Jurkat, Clone E6-1 (cell line): ENCODE measurements at regions not wholly inside any gene's neighbourhood (a gene's known extent, or its start where the extent isn't known, plus 50 kb on each side); places are given as distances from the start of the nearest gene placed in this dataset.

Experiments used
- DNase-seq: peaks from one replicate; pipeline ENCODE4 v3.0.0-alpha.2; 2011; ENCODE audit warnings: low read depth, low spot score
- H3K4me3 ChIP-seq: 2 replicates; pipeline ENCODE4 v1.5.1; 2011; ENCODE audit warnings: mild to moderate bottlenecking, low read length, control low read depth, moderate library complexity

DNA sequence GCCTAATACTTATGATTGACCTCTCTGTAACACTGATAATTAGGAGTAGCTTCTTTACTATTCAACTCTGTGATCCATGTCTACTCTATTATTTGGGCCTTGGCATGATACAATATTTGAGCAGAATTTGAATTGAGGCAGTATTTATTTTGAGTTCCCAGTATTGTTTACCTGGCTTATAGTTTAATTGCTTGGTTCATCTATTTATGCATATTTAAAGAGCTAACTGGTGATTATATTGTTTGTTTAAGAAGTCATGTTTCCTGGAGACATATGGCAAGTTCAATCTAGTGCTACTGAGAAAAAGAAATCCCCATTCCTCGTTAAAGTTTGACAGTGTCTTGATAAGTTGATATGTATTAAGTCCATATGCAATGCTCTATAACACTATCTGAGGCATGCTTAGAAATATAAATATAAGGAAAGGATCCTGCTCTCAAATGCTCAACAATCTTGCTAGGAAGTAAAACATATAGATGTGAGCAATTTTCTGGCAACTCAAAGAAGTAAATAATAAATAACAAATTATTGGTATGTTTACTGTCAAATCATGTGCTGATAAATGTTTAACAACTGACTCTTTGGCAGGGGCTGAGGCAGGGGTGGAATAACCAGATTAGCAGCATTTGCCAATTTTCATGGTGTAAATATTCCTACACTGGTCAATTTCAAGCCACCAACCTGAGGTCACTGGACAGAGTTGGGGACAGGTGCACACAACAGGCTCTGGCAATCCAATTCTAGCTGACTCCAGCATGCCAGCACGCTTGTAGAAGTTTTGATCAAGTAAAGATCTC is 430.2 kb upstream of the PIK3C3 start:
- H3K4me3 ChIP-seq, result no peak overlapping the region
- no peak for DNase-seq

DNA sequence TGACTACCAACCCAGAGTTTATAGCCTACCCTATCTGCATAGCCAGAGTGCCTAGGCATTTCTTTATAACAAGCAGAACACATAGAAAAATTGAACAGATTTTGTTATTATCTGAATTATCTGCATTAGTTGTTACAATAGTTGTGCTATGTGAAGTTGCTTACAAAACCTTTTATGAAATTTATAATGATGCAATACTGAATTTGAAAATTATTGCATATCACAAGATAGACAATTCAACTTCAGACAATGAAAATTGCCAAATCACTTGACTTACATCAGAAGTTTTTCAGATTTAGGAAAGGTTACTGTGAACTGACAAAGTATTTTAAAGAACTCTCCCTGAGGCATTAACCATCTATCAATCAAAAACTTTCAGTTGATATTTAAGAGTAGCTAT is 437.9 kb upstream of the PIK3C3 start:
- no peak overlapping the region for H3K4me3 ChIP-seq
- DNase-seq, result no peak

DNA sequence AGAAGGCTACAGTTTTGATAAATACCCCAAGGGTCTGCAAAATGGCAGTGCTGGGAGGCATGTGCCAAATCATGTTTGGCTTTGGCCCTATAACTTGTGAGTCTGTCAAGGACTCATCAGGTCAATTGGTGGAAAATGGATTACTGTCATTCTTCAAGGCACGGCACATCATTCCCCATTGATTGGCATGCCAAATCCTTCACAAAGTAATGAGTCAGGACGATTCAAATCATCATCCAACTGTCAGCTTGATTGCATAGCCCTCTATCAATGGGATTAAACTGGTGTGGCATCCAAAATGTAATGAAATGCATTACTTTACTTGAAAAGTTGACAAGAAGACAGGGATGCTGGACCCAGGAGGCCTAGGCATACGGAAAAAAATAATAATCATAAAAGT is 441.6 kb upstream of the PIK3C3 start:
- H3K4me3 ChIP-seq, result no peak overlapping the region
- DNase-seq, result no peak

DNA sequence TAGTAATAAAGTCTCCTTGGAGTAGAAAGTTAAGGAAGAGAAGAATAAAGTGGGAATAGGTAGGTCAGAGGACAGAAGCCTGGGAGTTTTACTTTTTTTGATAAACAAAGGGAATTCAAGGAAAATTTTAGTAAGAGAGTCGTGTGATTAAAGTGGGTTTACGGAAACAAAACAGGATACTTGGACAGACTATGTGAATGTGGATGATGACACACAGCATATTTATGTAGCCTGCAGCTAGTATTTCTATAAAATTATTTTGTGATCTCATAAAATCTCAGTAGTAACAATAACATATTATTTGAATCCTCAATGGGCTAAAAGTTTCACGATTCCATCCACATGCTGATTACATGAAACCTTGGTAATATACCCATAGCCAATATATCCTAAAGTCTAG is 450.7 kb upstream of the PIK3C3 start:
- H3K4me3 ChIP-seq, result no peak overlapping the region
- no peak for DNase-seq

DNA sequence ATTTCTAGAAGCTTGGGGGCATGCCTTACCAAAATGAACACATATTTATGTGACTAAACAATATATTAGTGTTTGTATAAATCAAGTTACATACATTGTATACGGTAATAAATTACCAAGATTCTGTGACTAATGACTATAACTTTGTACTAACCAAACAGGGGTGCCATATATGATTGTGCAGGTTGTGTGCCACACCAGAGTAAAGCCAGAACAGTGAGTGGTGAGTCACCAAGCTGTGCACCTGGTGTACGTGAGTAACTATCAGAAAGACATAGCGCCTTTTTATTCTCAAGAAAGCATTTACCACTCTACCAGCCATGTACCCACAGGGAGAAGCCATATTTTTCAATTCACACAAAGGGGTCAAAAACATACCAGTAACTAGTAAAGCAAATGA is 453.2 kb upstream of the PIK3C3 start:
- no peak for DNase-seq
- H3K4me3 ChIP-seq, result no peak overlapping the region

DNA sequence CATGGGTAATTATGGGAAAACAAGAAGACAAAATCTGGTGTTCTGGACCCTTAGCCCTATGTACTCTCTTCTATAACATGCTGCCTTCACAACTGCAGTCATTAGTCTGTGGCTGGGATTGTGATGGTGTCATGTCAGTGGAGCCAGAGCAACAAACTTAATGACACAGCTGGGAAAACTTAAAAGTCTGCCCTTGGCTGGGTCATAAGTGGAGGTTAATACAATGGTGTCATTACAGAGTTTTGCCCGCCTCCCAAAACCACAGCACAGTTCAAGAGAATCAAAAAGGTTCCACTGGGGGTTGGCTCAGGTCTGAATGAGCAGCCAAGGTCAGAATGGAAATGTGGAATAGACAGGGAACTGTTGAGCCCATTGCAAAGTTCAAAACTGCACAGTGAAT is 455.7 kb upstream of the PIK3C3 start:
- DNase-seq, result no peak
- no peak overlapping the region for H3K4me3 ChIP-seq

DNA sequence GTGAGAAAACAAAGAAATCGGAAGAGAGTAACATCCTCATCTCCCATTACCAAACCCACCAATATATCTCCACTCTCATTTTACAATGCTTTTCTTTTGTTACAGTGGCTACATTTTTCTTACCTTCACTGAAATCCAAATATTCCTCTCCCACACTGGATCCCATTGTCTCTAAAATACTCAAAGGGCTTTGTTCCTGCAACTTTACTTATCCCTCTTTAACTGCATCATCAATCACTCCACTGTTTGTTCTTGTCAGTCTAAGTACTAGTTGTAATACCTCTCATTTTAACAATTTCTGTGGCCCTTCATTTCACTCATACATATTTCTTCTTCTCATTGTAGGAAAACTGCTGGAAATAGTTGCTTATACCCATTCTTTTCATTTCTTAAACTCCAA is 464.2 kb upstream of the PIK3C3 start:
- DNase-seq, result no peak
- H3K4me3 ChIP-seq, result no peak overlapping the region

DNA sequence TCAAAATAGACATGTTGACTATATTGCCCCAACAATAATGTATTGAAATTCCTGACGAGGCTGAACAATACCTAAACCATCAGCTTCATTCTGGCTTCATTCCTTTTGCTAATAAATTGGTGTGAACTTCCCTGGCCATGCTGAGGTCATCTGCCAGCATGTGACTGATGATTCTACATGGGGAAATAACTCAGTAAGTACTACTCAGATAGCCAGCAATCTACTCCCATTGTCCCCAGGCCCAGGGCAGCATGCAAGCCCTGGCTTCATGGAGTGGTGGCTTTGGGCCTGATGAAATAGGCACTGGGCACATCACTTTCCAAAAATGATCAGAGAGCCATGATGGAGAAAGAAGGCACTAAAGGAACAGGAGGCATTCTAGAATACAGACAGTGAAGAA is 468.5 kb upstream of the PIK3C3 start:
- DNase-seq, result no peak
- no peak overlapping the region for H3K4me3 ChIP-seq

DNA sequence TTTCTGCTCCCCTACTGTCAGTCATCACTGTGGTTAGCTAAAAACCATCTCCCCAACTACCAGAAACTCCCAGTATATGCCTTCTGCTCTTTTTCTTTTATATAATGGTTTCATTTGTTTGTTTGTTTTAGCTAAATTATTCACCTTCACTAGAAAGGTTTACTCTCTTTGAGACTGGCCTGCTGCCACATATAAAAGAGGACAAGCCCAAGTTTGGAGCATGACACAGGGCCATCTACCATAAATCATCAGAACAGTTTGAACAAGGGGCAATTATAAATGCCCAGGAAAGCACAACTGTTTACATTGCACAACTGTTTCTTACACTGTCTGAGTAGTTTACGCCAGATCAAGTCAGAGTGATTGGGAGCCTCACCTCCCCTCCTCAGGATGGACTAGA is 471.0 kb upstream of the PIK3C3 start:
- DNase-seq, result no peak
- no peak overlapping the region for H3K4me3 ChIP-seq

DNA sequence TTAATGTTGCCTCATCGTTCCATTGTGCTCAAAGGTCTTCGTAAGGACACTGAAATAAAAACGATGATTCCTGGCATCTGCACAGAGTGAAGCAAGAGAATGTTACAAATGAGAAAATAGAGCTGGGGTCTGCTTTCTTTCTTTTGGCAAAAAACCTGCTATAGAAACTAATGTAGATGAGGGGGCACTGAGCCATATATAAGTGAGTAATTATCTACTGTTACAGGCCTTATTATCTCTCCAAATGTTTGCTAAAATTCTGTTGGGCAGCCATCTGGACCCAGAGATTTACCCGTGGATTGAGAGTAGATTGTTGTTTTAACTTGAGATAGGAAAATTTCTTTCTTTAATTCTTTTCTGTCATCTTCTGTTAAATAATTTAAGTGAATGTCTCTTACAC is 472.5 kb upstream of the PIK3C3 start:
- no peak for DNase-seq

DNA sequence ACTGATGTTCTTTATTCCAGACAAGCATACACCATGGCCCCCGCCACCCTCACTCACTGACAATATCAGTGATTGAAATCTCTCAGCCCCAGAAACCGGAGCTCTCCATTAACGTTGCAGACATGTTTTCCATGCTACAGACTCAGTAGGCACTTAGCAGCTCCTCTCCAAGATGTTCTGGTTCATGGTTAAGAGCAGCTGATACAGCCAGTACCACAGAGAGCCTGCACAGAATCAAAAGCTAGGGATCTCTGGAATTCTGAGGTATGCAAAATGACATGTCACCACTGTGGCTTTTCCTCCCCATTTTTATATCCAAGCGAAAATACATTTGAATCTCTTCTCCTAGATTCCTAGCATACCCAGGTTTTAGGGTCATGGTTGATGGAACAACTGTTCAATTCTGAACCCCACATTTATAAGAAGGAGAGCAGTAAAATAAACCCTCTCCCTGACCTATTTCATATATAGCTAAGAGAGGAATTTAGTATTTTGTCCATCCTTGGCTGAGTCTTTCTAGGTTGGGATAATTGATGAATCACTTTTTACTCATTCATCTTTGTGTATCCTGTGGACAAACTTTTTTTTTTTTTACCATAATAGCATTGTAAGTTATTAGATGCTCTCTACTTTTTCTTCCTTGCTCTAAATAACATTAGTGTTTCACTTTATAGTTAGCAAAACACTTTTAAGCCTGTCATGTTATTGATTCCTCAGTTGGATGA is 488.4 kb upstream of the PIK3C3 start:
- DNase-seq, result no peak
- H3K4me3 ChIP-seq, result no peak overlapping the region

More for the DNA sequence above, 472.5 kb upstream of the PIK3C3 start:
- H3K4me3 ChIP-seq, result no peak overlapping the region

DNA sequence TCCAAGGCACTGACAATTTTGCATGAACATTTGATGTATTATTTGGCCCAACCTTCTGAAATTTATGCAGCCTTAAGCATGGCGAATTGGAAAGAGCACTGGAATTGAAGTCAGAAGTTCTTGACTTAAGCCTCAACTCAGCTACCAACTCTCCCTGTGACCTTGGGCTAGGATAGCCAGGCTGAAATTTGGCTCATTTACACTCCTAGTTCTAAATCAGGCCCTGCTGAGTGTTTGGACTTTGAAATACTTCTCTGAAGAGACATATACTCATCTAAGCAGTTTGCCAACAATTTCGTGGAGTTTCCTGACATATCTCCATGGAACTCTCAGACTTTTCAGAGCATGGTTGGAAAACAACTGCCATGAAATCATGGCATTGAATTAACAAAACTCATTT is 489.6 kb upstream of the PIK3C3 start:
- no peak overlapping the region for H3K4me3 ChIP-seq

DNA sequence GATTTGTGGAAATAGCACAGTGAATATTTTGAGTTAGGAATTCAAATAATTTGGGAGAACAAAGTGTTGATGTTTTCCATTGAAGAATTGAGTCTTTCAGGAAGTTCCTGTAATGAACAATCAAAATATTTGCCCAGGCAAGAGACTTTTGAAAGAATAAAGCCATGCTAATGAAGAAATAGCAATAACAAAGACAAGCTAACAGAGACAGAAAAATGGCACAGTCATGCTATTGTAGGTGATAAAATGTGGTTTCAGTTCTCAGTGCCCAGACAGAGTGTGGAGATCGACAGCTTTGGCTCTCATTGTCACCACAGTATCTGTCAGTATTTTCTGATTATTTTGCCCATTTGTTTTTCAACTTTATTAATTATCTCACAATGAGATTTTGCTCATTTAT is 490.8 kb upstream of the PIK3C3 start:
- no peak for DNase-seq
- no peak overlapping the region for H3K4me3 ChIP-seq

More for the DNA sequence above, 489.6 kb upstream of the PIK3C3 start:
- DNase-seq, result no peak

DNA sequence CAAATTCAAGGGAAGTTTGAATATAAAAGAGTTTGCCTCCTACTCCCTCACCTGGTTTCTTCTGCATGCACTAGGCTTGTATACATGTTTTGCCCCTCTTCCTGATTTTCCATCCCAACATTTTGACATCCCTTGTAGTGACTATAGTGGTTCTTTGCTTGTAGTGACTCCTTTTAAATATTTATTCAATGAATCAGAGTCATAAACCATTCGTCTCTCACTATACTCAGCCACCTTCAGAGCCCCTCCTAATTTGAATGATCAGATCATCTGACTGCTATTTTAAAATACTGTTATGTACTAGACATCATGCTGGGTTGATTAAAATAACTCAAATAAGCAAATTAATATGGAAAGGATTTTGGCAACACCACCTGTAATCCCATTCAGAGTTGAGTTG is 492.1 kb upstream of the PIK3C3 start:
- H3K4me3 ChIP-seq, result no peak overlapping the region
- DNase-seq, result no peak

DNA sequence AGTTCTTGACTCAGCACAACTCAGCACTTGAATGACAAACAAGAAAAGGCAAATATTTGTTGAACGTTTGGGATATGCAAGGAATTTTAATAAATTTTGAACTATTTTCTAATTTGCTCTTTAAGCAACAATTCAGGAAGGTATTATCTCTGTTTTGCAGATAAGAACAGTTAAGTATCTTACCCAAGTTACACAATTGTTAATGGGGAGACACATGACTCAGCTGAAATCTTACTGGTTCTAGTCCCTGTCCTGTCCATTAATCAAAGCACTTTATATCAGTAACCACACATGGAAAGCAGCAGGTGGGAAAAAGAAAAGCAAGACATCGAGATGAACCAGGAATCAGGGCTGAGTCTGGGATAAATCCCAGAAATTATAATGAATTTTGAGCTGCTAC is 493.9 kb upstream of the PIK3C3 start:
- no peak for DNase-seq
- H3K4me3 ChIP-seq, result no peak overlapping the region

DNA sequence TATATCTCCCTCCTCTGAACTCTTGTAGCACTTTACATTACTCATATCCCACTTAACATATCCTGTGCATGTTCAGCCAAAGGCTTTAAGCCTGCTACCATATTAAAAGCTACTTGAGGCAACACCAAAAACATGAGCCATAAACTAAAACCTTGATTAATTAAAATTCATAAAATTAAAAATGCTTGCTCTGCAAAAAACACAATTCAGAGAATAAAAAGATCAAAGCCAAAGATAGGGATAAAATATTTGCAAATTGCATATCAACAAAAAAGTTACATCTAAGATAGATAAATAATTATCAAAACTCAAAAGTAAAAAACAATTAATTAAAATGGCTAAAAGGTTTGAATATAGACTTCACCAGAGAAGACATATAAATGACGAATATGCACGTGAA is 495.4 kb upstream of the PIK3C3 start:
- no peak overlapping the region for H3K4me3 ChIP-seq
- DNase-seq, result no peak

DNA sequence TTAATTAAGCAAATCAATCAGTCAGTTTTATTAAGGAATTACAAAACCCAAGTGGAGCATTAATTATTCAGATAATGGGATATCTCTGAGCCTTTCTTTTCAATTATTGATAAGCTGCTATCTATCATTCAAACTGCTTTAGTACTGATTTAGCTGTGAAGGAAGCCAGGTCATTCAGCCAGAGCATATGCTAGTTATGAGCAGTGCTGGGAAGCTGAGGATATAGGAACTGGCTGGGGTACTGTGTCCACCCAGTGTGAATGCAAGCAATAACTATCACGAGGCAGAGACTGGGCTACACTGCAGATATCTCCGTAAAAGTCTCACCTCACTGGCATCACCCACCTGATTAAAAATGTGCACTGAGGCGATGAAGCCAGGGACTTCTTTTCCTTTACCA is 496.7 kb upstream of the PIK3C3 start:
- no peak for DNase-seq
- H3K4me3 ChIP-seq, result no peak overlapping the region

DNA sequence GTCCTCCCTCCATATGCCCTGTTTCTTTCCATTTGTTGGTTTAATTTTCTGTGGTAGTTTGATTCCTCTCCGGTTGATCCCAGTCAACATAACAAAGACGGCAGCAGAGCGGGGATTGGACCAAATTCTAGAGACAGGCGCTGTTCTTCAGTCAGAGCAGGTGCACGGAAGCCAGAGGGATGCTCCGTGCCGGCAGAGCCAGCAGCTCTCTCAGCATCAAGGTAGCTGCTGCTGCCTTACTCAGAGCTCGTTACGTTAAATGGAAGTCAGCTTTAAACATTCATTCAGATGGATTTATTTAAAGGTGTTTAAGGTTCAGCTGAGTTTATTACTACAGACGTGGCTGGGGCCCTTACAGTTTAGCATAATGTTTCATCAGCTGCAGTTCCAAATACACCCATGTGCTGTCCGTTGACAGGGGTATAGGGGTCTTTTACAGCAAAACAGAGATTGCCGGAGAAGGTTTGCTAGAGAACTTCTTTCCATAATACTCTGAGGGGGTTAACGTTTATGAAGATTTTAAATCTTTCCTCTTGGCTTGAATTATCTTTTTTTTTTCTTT is 497.2 kb upstream of the PIK3C3 start:
- no peak for DNase-seq
- no peak overlapping the region for H3K4me3 ChIP-seq

DNA sequence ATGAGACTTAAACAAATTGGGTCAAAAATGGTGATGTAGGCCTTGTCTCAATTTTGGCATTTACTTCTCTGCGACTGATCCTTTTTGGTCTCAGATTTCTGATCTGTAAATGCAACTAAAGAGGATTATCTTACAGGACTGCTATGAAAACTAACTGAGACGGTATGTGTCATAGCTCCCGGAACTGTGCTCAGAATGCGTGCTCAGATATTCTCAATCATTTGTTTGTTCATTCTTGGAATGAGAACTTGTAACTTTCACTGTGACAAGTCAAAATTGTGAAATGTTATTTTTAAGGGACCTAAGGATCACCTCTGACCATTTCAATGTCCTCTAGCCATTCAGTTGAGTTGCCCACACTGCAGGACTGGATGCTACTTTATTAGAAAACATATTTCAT is 498.2 kb upstream of the PIK3C3 start:
- H3K4me3 ChIP-seq, result no peak overlapping the region
- DNase-seq, result no peak

DNA sequence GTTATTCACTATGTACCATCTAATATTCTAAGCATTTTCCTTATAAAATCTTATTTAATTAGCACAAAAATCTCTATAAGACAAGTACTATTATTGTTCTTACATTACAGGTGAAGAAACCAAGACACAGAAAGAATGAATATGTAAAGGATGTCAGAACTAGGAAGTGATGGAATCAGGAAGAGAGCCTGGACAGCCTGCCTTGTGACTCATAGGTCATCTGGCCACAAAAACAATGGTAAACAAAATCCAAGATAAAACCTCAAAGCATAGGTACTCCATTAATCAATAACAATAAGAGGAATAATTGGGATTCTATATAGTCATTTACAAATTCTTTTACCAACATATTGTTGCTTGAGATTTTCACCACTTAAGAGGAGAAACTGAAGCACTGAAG is 505.4 kb upstream of the PIK3C3 start:
- no peak overlapping the region for H3K4me3 ChIP-seq

DNA sequence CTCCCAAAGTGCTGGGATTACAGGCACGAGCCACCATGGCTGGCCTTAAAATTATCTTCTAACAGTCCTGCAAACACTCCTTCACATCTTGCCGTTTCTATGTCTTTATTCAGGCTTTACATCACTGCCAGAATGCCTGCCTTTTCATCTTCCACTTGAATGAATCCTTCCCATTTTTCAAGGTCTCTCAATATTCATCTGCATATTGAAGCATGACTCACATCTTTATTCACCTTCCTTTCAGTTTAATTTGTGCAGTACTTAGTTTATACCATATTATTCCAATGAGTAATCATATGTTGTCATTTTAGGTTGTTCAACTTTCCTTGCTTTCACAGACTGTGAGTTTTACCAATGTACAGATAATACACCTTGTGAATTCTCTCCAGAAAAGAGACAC is 510.1 kb upstream of the PIK3C3 start:
- no peak overlapping the region for H3K4me3 ChIP-seq
- no peak for DNase-seq

More for the DNA sequence above, 505.4 kb upstream of the PIK3C3 start:
- DNase-seq, result no peak
